GM18520 (cell line): ENCODE measurements at regions not wholly inside any gene's neighbourhood (a gene's known extent, or its start where the extent isn't known, plus 50 kb on each side); places are given as distances from the start of the nearest gene placed in this dataset.

ENCODE experiments used
- ATAC-seq: cut with Tn5 transposase; IDR thresholded peaks from one replicate; pipeline ENCODE4 v1.9.1; 2021; ENCODE audit not compliant: unreplicated experiment

DNA sequence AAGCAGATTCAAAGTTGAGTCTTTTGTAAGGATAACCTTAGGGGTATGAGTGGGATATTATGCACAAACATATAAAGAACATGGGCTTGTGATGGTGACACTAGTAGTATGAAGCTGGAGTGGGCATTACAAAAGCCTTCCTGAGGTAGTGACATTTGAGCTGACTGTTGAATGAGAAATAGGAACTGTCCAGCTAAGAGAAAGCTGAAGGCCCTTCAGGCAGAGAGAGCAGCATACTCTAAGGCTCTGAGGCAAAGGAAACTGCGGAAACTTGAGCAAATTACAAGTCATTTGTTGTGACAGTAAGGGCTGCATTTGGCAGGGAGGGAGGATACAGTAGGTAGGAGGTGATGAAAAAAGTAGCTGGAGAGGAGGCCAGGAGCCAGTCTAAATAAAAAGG lies 190.7 kb upstream of the CD96 start:
- ATAC-seq: no peak

DNA sequence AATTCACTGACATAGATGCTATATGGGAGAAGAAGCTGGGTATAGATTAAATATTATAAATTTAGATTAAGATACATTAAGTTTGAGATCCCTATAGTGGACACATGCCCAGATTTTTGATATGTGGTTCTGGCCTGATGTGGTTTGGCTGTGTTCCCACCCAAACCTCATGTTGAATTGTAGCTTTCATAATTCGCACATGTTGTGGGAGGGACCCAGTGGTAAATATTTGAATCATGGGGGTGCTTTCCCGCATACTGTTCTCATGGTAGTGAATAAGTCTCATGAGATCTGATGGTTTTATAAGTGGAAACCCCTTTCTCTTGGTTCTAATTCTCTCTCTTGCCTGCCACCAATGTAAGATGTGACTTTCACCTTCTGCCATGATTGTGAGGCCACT lies 189.4 kb upstream of the CD96 start:
- no peak for ATAC-seq

DNA sequence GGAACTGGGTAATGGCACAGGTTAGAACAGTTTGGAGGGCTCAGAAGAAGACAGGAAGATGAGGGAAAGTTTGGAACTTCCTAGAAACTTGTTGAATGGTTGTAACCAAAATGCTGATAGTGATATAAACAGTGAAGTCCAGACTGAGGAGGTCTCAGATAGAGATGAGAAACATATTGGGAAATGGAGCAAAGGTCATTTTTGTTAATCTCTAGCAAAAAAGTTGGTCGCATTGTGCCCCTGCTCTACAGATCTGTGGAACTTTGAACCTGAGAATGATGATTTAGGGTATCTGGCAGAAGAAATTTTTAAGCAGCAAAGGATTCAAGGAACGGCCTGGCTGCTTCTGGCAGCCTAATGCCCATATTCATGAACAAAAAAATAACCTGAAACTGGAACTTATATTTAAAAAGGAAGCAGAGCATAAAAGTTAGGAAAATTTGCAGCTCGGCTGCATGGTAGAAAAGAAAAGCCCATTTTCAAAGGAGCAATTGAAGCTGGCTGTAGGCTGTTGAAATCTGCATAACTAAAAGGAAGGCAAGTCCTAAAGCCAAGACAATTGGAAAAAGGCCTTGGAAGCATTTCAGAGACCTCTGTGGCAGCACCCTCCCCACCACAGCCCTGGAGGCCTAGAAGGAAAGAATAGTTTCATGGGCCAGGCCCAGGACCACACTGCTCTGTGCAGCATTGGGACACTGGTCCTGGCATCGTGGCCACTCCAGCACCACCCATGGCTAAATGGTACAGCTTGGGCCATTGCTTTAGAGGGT lies 182.6 kb upstream of the CD96 start:
- ATAC-seq: no peak

DNA sequence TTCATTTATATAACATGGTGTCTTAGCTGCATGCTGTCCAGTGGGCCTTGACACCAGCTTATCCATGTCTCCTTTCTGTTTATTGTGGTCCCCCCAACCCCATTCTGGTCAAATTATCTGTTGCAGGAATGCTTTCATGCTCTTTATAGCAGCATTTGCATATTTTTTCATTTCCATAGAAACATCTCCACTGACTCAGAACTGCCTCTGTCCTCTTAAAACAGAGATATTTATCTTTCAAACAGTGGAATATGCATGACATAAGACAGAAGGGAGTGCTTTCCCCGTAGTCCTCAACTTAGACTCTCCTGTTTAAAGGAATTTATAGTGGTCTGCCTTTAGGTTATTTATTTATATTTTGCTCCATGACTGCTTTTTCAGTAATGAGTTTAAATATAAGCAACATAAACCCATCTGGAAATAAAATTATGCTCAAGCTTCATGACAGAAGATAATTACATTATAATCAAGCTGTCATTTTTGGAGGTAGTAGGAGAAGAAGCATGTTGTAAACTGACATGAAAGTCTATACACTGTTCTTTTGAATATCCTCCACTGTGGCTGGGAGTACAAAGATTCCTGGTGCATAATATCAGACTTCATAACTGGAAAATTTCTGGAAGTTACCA lies 179.5 kb upstream of the CD96 start:
- ATAC-seq: no peak

DNA sequence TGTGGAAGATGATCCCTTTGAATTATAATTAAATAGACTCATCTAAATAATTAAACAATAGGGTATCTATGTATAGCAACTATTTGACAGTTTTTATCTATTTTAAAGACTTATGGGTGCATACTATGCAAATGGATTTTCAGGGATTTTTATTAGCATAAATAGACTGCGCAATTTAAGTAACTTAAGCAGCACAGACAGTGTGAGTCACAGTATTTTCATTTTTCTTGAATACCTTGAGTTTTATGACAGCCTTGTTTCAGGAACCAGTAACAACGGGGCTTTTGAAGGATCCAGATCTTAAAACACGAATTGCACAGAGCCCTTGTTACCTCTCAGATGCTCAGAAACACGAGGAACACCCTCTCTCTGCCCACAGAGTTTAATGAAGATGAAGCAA lies 175.5 kb upstream of the CD96 start:
- ATAC-seq: no peak

DNA sequence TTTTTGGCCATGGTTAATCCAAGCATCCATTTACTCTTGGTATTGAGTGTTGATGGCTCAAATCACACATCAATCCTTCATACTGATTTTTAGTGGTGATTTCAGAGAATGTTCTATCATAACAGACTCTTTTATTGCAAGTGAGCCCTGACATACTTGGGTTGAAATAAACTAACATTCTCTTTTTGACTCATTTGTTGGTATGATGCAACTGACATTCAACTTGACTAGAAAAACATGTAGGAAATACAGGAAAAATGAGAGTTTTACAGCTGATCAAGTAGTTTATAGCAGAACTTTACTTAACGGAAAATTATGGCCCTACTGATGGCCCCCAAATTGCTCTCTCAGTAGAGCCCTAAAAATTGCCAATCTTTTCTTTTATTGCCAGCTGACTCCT lies 173.9 kb upstream of the CD96 start:
- ATAC-seq: no peak

DNA sequence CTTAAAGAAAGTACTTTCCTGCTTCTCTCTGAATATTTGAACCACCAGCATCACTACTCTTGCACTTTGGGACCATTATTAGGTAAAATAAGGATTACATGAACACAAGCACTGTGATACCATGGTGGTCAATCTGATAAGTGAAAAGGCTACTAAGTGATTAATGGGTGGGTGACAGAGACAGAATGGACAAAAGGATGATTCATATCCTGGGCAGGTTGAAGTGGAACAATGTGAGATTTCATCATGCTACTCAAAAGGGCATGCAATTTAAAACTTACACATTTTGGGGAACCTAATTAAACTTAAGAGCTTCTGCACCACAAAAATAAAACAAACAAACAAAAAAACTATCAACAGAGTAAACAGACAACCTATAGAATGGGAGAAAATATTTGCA lies 172.0 kb upstream of the CD96 start:
- no peak for ATAC-seq

DNA sequence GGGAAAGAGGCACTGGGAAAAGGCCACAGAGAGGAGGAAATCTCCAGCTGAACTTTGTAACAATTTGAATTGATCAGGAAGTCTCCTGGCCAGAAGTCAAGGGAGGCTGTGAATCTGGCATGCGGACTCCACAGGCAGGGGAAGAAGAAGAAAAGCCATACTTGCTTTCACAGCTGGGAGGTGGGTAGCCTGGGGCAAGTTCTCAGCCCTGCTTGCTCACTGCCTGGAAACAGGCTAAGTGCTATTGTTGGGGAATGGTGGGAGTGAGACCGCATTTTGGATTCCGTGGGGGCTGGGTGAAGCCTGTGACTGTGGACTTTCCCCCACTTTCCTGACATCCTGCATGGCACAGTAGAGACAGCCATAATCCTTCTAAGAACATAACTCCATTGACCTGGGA lies 168.8 kb upstream of the CD96 start:
- no peak for ATAC-seq

DNA sequence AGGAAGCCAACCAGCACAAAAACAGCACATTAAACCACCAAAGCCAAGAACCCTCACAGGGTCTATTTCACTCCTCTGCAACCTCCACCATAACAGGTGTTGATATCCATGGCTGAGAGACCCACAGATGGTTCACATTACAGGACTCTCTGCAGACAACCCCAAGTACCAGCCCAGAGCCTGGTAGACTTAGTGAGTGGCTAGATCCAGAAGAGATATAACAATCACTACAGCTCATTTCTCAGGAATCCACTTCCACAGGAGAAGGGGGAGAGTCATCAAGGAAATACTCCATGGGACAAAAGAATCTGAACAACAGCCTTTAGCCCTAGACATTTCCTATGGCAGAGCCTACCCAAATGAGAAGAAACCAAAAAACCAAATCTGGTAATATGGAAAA lies 168.1 kb upstream of the CD96 start:
- ATAC-seq: no peak

DNA sequence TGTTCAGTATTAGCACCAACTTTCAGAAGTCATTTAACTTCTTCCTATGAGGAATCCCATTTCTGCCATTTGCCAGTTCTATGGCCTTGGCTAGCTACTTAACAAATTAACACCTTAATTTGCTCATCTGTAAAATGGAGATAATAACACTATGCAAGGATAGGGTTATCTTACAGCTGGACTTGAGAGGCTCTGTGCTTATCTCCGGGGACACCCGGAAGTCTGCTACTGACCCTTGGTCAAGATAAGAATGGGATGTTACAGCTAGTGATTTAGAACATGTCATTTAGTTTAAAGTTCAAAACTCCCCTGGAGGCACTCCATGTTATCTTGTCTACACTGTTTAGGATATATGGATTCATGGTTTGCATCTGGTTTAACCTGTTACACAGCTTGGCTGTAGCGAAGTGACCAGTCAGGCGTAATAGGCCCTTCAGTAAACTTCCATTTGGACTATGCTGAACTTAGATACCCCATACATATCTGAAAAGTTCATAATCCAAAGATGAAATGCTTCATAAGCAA lies 156.0 kb upstream of the CD96 start:
- no peak for ATAC-seq

DNA sequence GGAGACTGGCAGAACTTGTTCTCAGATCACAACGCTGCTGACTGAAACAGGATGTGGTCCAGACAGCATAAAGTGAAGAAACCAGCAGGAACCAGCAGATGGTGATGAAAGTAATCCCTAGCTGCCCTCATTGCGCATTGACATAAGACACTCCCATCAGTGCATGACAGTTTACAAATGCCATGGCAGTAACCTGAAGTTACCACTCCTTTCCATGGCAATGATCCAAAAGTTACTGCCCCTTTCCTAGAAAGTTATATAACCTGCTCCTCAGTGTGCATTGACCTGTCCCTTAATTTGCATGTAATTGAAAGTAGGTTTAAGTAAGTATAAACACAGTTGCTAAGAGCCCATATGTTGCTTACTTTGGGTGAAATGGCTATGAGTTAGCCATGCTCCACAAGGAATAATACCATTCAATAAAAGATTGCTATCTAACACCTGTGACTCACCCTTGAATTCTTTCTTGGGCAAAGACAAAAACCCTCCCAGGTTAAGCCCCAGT lies 149.1 kb upstream of the CD96 start:
- no peak for ATAC-seq

DNA sequence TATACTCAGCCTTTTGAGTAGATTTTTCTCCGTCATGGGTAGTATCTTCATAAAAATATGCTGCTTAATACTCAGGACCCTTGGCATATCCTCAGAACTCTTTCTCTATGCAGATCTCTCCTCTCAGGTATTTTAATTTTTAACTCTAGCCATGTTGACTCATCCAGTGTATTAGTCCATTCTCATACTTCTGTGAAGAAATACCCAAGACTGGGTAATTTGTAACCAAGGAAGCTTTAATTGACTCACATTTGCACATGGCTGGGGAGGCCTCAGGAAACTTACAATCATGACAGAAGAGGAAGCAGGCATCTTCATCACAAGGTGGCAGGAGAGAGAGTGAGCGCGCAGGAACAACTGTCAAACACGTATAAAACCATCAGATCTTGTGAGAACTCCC lies 129.3 kb upstream of the CD96 start:
- no peak for ATAC-seq

DNA sequence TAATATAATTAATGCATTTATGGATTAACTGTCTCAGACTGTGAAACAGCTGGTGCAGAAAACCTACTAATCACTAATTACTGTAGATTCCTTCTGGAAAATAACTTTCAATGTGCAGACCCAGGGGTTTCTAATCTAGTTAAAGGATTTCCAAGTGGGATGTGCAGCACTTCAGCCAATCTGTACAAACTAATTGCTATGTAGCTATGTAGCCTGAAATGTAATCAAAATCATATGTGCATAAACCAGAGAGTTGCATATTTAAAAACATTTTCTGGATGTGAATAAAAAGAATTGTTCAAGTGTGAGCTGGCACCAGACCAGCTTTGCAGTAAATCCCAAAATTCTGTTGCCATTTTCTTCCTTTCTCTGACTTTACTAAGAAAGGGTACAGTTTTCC lies 127.5 kb upstream of the CD96 start:
- ATAC-seq: no peak

DNA sequence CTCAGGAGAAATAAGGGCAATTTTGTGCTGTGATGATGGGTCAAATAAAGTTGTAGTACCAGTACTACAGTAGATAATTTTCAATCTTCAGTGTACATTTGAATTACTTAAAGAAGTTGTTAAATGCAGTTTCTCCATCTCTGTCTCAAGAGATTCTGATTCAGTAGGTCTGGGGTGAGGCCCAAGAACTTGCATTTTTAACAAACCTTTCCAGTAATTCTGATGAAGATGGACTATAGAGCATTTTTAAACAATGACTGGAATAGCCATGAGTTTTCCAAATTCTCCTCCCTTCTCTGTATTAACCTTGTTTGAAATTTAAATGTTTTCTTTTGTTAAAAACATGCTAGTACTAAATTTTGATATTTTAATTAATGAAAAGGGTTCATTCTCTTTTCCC lies 127.0 kb upstream of the CD96 start:
- ATAC-seq: no peak

DNA sequence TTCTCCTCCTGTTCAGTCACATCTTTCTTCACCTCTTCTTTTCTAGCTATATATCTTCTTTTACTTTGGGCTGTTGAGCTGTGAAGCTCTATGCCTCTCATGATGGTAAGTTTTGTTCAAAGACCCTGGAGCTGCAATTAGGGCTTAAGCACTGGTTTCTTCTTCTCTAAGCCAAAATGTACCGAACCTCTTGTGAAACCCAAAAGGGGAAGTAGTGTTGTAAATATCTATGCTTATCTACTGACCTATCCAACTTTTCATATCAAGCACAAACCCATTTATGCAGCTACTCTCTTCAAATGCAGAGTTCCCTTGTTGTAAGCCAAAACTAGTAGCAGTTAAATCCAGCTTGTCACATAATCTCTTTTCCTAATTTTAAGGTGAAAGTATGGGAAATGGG lies 123.6 kb upstream of the CD96 start:
- ATAC-seq: no peak

DNA sequence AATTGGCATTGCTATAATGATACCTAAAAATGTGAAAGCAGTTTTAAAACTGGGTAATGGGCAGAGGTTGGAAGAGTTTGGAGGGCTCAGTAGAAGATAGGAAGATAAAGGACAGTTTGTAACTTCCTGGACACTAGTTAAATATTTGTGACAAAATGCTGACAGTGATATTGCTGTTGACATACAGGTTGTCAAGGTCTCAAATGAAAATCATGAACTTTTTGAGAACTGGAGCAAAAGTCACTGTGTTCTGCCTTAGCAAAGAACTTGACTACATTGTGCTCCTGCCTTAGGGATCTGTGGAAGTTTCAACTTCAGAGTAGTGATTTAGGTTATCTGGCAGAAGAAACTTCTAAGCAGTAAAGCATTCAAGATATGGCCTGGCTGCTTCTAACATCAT lies 113.7 kb upstream of the CD96 start:
- no peak for ATAC-seq

DNA sequence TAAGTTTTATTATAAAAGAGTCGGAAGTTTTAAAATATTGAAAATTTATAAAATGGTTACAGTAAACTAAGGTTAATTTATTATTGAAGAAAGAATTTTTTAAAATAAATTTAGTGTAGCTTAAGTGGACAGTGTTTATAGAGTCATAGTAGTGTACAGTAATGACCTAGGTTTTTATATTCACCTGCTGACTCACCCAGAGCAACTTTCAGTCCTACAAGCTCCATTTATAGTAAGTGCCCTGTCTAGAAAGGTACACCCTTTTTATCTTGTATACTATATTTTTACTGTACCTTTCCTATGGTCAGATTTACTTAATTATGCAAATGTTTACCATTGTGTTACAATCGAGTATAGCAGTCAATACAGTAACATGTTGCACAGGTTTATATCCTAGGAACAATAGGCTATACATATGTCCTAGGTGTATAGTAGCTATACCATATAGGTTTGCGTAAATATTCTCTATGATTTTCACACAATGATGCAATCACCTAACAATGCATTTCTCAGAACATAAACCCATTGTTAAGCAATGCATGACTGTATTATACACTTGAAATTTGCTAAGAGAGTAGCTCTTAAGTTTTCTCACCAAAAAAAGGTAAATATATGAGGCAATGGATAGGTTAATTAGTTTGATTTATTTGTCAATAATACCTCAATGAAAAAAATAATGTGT lies 106.9 kb upstream of the CD96 start:
- no peak for ATAC-seq

DNA sequence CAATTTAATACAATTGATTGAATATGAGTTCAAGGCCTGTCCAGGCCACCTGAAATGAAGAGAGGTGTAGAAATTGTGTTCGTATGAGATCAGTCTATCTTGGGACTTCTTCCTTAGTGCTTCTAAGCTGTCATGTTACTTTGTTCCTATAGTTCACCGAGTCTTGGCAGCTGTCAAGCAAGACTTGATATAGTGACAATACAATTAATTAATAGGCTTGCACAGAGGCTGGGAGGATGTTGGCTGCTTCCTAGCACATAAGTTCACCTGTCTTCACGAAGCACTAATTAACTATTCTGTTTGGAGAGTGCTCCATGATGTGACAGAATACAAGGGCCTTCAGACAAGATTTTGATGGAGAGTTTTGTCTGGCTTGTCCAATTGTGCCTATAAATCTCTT lies 103.7 kb upstream of the CD96 start:
- ATAC-seq: no peak

DNA sequence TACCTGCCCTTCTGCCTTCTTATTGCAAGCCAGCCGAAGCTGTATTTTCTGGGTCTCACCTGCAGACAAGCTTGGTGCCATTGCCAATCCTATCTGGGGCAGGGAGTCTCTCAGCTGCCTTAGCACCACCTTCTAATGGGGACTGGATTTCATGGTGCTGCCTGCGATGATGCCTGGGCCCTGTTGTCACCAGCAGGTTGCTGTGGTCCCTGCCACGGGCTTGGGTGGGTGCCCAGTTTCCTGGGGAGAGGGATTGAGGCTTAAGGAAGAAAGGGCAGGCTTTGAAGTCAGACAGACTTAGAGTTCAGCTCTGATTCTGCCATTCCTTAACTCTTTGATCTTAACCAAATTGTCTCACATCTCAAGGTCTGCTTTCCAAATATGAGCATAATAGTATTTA lies 87.4 kb upstream of the CD96 start:
- ATAC-seq: no peak

DNA sequence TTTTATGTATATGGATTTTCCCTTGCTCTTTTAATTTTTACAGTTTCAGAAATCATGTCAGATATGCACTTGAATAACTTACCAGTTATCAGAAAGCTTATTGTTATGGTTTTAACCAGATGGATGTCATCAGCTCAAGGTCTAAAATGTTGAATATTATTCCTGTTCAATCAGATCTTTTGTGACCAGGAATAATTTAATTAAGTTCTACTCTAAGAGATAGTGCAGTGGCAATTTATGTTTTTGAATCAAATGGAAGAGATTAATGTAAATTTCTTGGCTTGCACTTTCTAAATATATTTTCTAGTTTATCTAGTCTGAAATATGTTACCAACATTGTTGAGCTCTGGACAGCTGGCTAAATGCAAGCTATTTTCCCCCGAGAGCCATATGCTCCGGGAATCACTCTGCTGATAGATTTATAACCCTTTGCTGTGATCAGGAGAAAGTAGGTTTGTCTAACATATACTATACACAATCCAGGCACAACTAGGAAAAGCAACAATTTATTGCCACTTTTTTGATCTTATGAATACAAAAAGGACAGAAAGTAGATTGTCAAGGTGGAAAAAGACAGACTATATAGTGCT lies 76.8 kb upstream of the CD96 start:
- ATAC-seq: no peak

DNA sequence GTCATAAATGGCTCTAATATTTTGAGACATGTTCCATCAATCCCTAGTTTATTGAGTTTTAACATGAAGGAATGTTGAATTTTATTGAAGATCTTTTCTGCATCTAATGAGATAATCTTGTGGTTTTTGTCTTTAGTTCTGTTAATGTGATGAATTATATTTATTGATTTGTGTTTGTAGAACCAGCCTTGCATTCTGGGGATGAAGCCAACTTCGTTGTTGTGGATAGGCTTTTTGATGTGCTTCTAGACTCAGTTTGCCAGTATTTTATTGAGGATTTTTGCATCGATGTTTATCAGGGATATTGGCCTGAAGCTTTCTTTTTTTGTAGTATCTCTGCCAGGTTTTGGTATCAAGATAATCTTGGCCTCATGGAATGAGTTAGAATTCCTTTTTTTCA lies 72.0 kb upstream of the CD96 start:
- ATAC-seq: no peak

DNA sequence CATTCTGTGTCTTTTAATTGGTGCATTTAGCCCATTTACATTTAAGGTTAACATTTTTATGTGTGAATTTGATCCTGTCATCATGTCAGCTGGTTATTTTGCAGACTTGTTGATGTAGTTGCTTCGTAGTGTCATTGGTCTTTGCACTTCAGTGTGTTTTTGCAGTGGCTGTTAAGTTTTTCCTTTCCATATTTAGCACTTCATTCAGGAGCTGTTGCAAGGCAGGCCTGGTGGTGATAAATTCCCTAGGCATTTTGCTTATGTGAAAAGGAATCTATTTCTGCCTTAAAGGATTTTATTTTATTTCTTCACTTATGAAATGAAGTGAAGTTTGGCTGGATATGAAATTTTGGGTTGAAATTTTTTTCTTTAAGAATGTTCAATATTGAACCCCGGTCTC lies 70.2 kb upstream of the CD96 start:
- no peak for ATAC-seq
